CD8-positive, alpha-beta memory T cell (primary cell): ENCODE measurements at regions not wholly inside any gene's neighbourhood (a gene's known extent, or its start where the extent isn't known, plus 50 kb on each side); places are given as distances from the start of the nearest gene placed in this dataset.

ENCODE experiments used
- CTCF ChIA-PET: fragments of 350-600 bp; sonication (Branson Sonifier 250); formaldehyde crosslinking; loops from one replicate; lab custom pipeline; 2021; ENCODE audit warnings: antibody characterized with exemption; lab: Charles Lee
- POLR2A ChIA-PET: fragments of 350-600 bp; sonication (Branson Sonifier 250); formaldehyde crosslinking; loops from one replicate; lab custom pipeline; 2021; ENCODE audit warnings: antibody characterized with exemption; lab: Charles Lee
- DNase-seq, 5 donors: peaks; one replicate each; pipeline versions ENCODE4 v3.0.0 to v3.0.0-alpha.2; 2020 to 2022; ENCODE audit warnings: mixed read lengths in 1 of 5
- H3K27ac ChIP-seq: one replicate; pipeline ENCODE4 v1.7.0; 2013; ENCODE audit warnings: low read depth, mild to moderate bottlenecking, low read length, moderate library complexity
- H3K27me3 ChIP-seq: 2 replicates; pipeline ENCODE4 v1.7.0; 2013; ENCODE audit warnings: low read length, mild to moderate bottlenecking; ENCODE audit not compliant: insufficient read depth, poor library complexity, severe bottlenecking
- H3K36me3 ChIP-seq: 2 replicates; pipeline ENCODE4 v1.7.0; 2013; ENCODE audit warnings: mild to moderate bottlenecking, low read length, moderate library complexity; ENCODE audit not compliant: insufficient read depth
- H3K4me1 ChIP-seq: 2 replicates; pipeline ENCODE4 v1.7.0; 2013; ENCODE audit warnings: mild to moderate bottlenecking, low read length, moderate library complexity; ENCODE audit not compliant: insufficient read depth
- H3K4me3 ChIP-seq: 2 replicates; pipeline ENCODE4 v1.7.0; 2013; ENCODE audit warnings: mild to moderate bottlenecking, low read length
- H3K9me3 ChIP-seq: 2 replicates; pipeline ENCODE4 v1.7.0; 2013; ENCODE audit warnings: mild to moderate bottlenecking, low read length
- H3K27ac Mint-ChIP-seq, 8 donors: one replicate each; pipeline ENCODE4 v1.8.0; 2020 to 2021; ENCODE audit warnings: mixed read lengths in 8 of 8, mild to moderate bottlenecking in 6 of 8, inconsistent platforms in 3 of 8, moderate library complexity in 3 of 8
- H3K27me3 Mint-ChIP-seq, 2 donors: one replicate each; pipeline ENCODE4 v1.8.0; 2020 to 2021; ENCODE audit warnings: mixed read lengths in 2 of 2, mild to moderate bottlenecking in 1 of 2, moderate library complexity in 1 of 2
- H3K36me3 Mint-ChIP-seq, 3 donors: one replicate each; pipeline ENCODE4 v1.8.0; 2020 to 2021; ENCODE audit warnings: mixed read lengths in 3 of 3, inconsistent platforms in 1 of 3, mild to moderate bottlenecking in 1 of 3
- H3K4me1 Mint-ChIP-seq, 3 donors: one replicate each; pipeline ENCODE4 v1.8.0; 2020 to 2021; ENCODE audit warnings: mixed read lengths in 3 of 3, inconsistent platforms in 1 of 3, mild to moderate bottlenecking in 1 of 3
- H3K4me3 Mint-ChIP-seq, 7 donors: one replicate each; pipeline ENCODE4 v1.8.0; 2020 to 2021; ENCODE audit warnings: mixed read lengths in 7 of 7, mild to moderate bottlenecking in 6 of 7, moderate library complexity in 4 of 7, inconsistent platforms in 2 of 7
- H3K9me3 Mint-ChIP-seq, 5 donors: one replicate each; pipeline ENCODE4 v1.8.0; 2020 to 2022; ENCODE audit warnings: mixed read lengths in 5 of 5, mild to moderate bottlenecking in 3 of 5, moderate library complexity in 2 of 5, inconsistent platforms in 1 of 5

DNA sequence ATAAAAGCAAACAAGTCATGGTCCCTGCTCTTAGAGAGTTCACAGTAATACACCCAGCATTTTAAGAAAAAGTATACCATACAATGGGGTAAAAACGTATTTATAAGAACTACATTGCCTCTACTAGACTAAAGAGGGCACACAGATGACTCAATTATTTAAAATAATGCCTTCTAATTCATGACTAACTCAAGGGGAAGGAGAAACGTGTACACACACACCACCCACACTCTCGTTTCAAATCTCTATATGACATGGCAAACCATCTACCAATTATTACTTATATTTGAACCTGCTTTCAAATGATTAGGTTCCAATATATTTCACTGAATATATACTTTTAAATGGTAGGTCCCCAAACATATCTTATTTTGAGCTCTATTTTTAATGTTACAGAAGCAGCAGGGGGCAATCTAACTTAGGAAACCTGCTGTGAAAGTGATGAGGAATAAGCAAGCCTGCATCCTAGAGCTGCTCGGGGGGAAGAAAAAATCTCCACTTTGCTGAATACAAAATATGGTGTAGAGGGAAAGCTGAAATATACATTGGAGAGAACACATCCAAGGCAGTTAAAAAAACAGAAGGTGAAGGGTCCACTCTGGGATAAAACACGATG lies 232.4 kb upstream of the PSMD7 start:
- CTCF ChIA-PET, result no interaction called here
- no peaks in the 10 kb centered on the region for H3K36me3 Mint-ChIP-seq
- peaks cover 2 to 4% of the 10 kb centered on the region in 2 donors for H3K27me3 Mint-ChIP-seq
- DNase-seq, result no peak
- peaks cover 0 to 4% (median 0%) of the 10 kb centered on the region in 5 donors for H3K9me3 Mint-ChIP-seq
- no peak overlapping the region for H3K4me3 Mint-ChIP-seq
- no peaks in the 10 kb centered on the region for H3K4me1 Mint-ChIP-seq
- H3K27ac Mint-ChIP-seq, result no peak overlapping the region
- no peak overlapping the region for H3K27ac ChIP-seq
- no peak overlapping the region for H3K4me3 ChIP-seq
- H3K36me3 ChIP-seq, result no peaks in the 10 kb centered on the region
- H3K27me3 ChIP-seq, result no peaks in the 10 kb centered on the region
- H3K9me3 ChIP-seq, result no peaks in the 10 kb centered on the region
- POLR2A ChIA-PET, result no interaction called here
- H3K4me1 ChIP-seq, result no peaks in the 10 kb centered on the region

DNA sequence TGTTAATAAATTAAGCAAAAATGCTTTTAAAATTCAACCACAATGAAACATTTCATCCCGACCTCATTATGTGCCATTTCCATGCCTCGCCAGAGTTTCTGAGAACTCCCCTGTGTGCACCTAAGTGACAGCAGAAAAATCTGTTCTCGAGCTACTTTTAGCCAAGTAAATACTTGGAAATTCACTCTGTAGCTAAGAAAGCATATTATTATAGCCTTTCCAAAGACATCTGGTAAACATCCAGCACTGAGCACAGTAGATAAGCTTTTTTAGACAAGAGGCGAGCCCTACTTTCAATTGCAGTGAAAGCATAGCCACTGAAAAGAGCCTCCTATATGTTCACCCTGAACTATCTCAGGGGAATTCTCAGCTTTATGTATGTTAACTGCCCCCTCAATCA lies 242.8 kb upstream of the PSMD7 start:
- no peak for DNase-seq
- H3K4me1 ChIP-seq, result no peaks in the 10 kb centered on the region
- Mint-ChIP-seq H3K36me3 (no peaks in the 10 kb centered on the region), H3K27ac (no peak overlapping the region), H3K4me1 (no peaks in the 10 kb centered on the region), H3K27me3 (no peaks in the 10 kb centered on the region), H3K4me3 (no peak overlapping the region), H3K9me3 (peaks cover 0 to 14% (median 3%) of the 10 kb centered on the region in 5 donors)
- ChIA-PET CTCF (no interaction called here), POLR2A (no interaction called here)
- no peaks in the 10 kb centered on the region for H3K9me3 ChIP-seq
- H3K4me3 ChIP-seq, result no peak overlapping the region
- no peak overlapping the region for H3K27ac ChIP-seq
- H3K36me3 ChIP-seq, result no peaks in the 10 kb centered on the region
- H3K27me3 ChIP-seq, result no peaks in the 10 kb centered on the region

DNA sequence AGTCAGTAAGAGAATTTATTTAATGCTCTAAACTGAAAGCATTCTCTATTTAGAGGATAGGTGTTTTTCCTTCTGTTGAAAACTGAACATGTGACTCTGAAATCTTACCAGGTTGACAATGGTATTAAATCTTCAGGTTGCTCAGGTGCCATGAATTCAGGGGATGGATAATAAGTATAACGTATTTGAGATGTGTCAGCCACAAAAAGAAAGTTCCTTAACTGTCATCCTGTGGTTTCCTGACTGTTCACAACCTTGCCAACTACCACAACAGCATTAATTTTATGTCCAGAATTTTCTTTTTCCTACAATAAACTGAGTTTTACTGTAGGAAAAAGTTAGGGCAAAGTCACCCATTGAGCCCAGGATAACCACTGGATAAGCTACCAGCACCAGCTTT lies 243.3 kb upstream of the PSMD7 start:
- no peak overlapping the region for H3K4me3 ChIP-seq
- no peaks in the 10 kb centered on the region for H3K4me1 ChIP-seq
- H3K9me3 Mint-ChIP-seq, result peaks cover 0 to 11% (median 0%) of the 10 kb centered on the region in 5 donors
- H3K27me3 ChIP-seq, result no peaks in the 10 kb centered on the region
- ChIA-PET POLR2A (no interaction called here), CTCF (no interaction called here)
- DNase-seq, result no peak
- H3K27ac Mint-ChIP-seq, result no peak overlapping the region
- H3K9me3 ChIP-seq, result no peaks in the 10 kb centered on the region
- no peak overlapping the region for H3K4me3 Mint-ChIP-seq
- no peaks in the 10 kb centered on the region for H3K36me3 ChIP-seq
- H3K27me3 Mint-ChIP-seq, result no peaks in the 10 kb centered on the region
- H3K36me3 Mint-ChIP-seq, result no peaks in the 10 kb centered on the region
- no peak overlapping the region for H3K27ac ChIP-seq
- no peaks in the 10 kb centered on the region for H3K4me1 Mint-ChIP-seq

DNA sequence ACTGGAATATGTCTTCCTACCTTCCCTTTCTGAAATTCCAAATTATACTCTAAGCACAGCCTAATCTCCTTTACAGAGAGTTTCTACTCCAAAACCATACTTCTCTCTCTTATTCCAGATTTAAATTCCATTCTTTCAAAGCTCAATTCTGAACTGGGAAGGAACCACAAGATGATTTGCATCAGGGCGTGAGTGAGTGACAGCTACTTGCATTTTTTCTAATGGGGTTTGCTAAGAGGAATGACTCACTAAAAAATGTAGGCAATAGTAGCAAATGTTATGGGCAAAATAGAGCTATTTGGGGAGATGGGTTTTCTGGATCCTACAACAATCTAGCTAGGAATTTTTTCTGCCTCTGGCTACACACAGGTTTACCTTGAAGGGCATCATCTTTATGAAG lies 244.6 kb upstream of the PSMD7 start:
- H3K4me1 Mint-ChIP-seq, result no peaks in the 10 kb centered on the region
- Histone ChIP-seq H3K36me3 (no peaks in the 10 kb centered on the region), H3K9me3 (no peaks in the 10 kb centered on the region), H3K27me3 (no peaks in the 10 kb centered on the region), H3K4me1 (no peaks in the 10 kb centered on the region), H3K27ac (no peak overlapping the region), H3K4me3 (no peak overlapping the region)
- H3K27me3 Mint-ChIP-seq, result no peaks in the 10 kb centered on the region
- peaks cover 0 to 7% (median 0%) of the 10 kb centered on the region in 5 donors for H3K9me3 Mint-ChIP-seq
- DNase-seq, result no peak
- no peak overlapping the region for H3K4me3 Mint-ChIP-seq
- CTCF ChIA-PET, result no interaction called here
- no peaks in the 10 kb centered on the region for H3K36me3 Mint-ChIP-seq
- H3K27ac Mint-ChIP-seq, result no peak overlapping the region
- POLR2A ChIA-PET, result no interaction called here

DNA sequence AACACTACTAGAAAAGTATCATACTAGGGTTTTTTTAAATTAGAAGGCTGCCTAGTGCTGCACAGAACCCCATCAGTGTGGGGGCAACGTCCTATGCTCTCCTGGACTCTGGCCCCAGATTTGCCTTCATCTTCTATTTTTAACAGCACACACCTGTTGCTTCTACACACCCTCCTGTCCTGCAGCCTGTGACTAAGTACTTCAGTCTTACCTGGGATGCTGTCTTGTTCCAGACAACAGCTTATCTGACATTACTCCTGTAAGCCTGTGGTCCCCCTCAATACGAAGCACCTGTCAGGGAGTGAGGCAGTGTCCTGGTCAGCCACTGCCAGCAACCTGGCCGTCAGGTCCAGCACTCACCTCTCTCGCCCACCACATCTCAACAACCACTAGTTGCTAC lies 247.6 kb upstream of the PSMD7 start:
- POLR2A ChIA-PET, result no interaction called here
- Histone ChIP-seq H3K27ac (no peak overlapping the region), H3K36me3 (no peaks in the 10 kb centered on the region), H3K27me3 (no peaks in the 10 kb centered on the region), H3K9me3 (no peaks in the 10 kb centered on the region), H3K4me1 (no peaks in the 10 kb centered on the region), H3K4me3 (no peak overlapping the region)
- Mint-ChIP-seq H3K9me3 (peaks cover 0 to 2% (median 0%) of the 10 kb centered on the region in 5 donors), H3K4me3 (no peak overlapping the region), H3K4me1 (no peaks in the 10 kb centered on the region), H3K27me3 (no peaks in the 10 kb centered on the region), H3K36me3 (no peaks in the 10 kb centered on the region), H3K27ac (no peak overlapping the region)
- DNase-seq, result no peak
- CTCF ChIA-PET, result no interaction called here

DNA sequence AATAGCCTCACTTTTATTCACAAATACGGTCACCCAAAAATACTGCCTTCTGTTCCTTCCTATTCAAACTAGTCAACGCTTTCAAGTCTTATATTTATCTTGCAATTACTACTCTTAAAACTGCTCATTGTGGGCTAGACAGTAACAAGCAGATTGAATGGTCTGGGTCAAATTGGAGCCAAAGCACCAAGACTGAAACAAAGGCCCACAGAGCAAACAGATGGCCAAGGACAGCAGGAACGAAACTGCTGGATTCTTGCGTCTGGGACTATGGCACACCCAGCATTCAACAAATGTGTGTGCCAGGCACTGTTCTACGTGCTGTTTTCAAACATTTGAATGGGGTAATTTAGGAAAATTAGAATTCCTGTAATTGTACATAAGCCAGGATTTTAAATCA lies 250.1 kb upstream of the PSMD7 start:
- POLR2A ChIA-PET, result no interaction called here
- H3K9me3 Mint-ChIP-seq, result peaks cover 0 to 2% (median 0%) of the 10 kb centered on the region in 5 donors
- Histone ChIP-seq H3K36me3 (no peaks in the 10 kb centered on the region), H3K27me3 (no peaks in the 10 kb centered on the region), H3K4me3 (no peak overlapping the region), H3K4me1 (no peaks in the 10 kb centered on the region), H3K27ac (no peak overlapping the region), H3K9me3 (no peaks in the 10 kb centered on the region)
- CTCF ChIA-PET, result no interaction called here
- DNase-seq, result no peak
- no peak overlapping the region for H3K4me3 Mint-ChIP-seq
- no peak overlapping the region for H3K27ac Mint-ChIP-seq
- no peaks in the 10 kb centered on the region for H3K27me3 Mint-ChIP-seq
- H3K36me3 Mint-ChIP-seq, result no peaks in the 10 kb centered on the region
- no peaks in the 10 kb centered on the region for H3K4me1 Mint-ChIP-seq

DNA sequence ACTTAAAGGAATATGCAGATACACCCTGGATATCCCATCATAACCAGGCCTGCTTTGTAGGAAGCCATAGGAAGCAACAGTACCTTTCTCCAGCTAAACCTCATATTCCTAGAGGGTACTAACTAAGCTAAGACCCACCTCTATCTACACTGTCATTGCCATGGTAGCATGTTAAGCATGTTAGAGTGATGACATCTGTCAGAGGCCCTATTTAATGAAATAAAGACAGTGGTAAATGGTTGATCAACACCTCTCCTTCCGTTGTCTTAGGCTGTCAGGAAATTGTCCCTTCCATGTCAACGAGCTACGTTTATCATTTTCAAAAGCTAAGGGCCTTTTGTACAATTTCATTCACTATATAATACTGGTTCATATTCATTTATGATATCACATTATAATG lies 251.1 kb upstream of the PSMD7 start:
- no peak for DNase-seq
- ChIA-PET POLR2A (no interaction called here), CTCF (no interaction called here)
- Mint-ChIP-seq H3K27me3 (no peaks in the 10 kb centered on the region), H3K9me3 (peaks cover 0 to under 1% (median 0%) of the 10 kb centered on the region in 5 donors), H3K27ac (no peak overlapping the region), H3K36me3 (no peaks in the 10 kb centered on the region), H3K4me1 (no peaks in the 10 kb centered on the region), H3K4me3 (no peak overlapping the region)
- no peaks in the 10 kb centered on the region for H3K36me3 ChIP-seq
- H3K4me3 ChIP-seq, result no peak overlapping the region
- H3K27ac ChIP-seq, result no peak overlapping the region
- H3K27me3 ChIP-seq, result no peaks in the 10 kb centered on the region
- H3K4me1 ChIP-seq, result no peaks in the 10 kb centered on the region
- no peaks in the 10 kb centered on the region for H3K9me3 ChIP-seq

DNA sequence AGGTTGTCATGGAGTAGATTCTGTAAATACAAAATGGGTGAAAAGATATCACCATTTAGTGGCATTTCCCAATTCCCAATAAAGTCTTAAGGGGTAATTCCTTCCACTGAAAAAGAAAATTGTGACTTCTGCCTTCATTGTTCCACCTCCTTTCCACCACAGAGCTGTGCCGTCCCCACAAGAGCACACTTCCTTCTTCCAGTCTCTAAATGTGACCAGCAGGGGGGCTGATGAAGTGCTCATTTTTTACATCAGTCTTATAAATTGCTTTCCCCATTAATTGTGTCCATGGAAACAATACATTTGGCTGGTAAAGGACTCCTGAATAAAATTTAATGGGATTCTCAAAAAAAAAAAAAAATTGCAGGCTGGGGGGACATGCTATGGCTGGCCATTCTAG lies 260.8 kb upstream of the PSMD7 start:
- Mint-ChIP-seq H3K27ac (no peak overlapping the region), H3K36me3 (no peaks in the 10 kb centered on the region), H3K27me3 (peaks cover 0 to 4% of the 10 kb centered on the region in 2 donors), H3K9me3 (peaks cover 0 to 4% (median 0%) of the 10 kb centered on the region in 5 donors), H3K4me1 (no peaks in the 10 kb centered on the region), H3K4me3 (no peak overlapping the region)
- H3K27me3 ChIP-seq, result no peaks in the 10 kb centered on the region
- POLR2A ChIA-PET, result no interaction called here
- no peaks in the 10 kb centered on the region for H3K4me1 ChIP-seq
- no peak overlapping the region for H3K27ac ChIP-seq
- DNase-seq, result no peak
- H3K9me3 ChIP-seq, result no peaks in the 10 kb centered on the region
- no peak overlapping the region for H3K4me3 ChIP-seq
- H3K36me3 ChIP-seq, result no peaks in the 10 kb centered on the region
- CTCF ChIA-PET, result no interaction called here
